ENCODE measurements at regions not wholly inside any gene's neighbourhood (a gene's known extent, or its start where the extent isn't known, plus 50 kb on each side); places are given as distances from the start of the nearest gene placed in this dataset.

GRCh38 chr12:88253371-88253978 is 111.4 kb downstream of the TMTC3 start:
- no peak for TF ChIP-seq CTCF (IDR thresholded peaks at IDR 0.05; ENCODE audit: insufficient read depth, low read depth, low read length)
- no peak for TF ChIP-seq EZH2 (IDR thresholded peaks at IDR 0.05; ENCODE audit: insufficient read depth, low read length)

Data from astrocyte (in vitro differentiated cells and primary cell).